Endothelial cell of umbilical vein (primary cell): ENCODE measurements at regions not wholly inside any gene's neighbourhood (a gene's known extent, or its start where the extent isn't known, plus 50 kb on each side); places are given as distances from the start of the nearest gene placed in this dataset.

Source experiments
- BruUV-seq: library from RNA; stranded (reverse); fragments of 400-500 nt; replicated peaks from 2 replicates; lab custom pipeline; 2021; lab: Mats Ljungman, UMichigan
- CTCF ChIA-PET: fragments of 300-600, 350-600 bp; sonication (Branson Sonifier 250); formaldehyde crosslinking; loops from one replicate; lab custom pipeline; 2021; ENCODE audit warnings: antibody characterized with exemption, inconsistent platforms; lab: Charles Lee
- POLR2A ChIA-PET: fragments of 300-600, 350-600 bp; sonication (Branson Sonifier 250); formaldehyde crosslinking; loops from one replicate; lab custom pipeline; 2021; ENCODE audit warnings: antibody characterized with exemption, inconsistent platforms; lab: Charles Lee
- DNase-seq: peaks from one replicate; pipeline ENCODE4 v3.0.0-alpha.2; 2011; ENCODE audit warnings: low read depth, low spot score
- FAIRE-seq: peaks from 2 replicates; lab custom pipeline; 2011; peaks lifted over from hg19 to GRCh38; lab: Jason Lieb, UNC
- H2AFZ ChIP-seq: 2 replicates; pipeline ENCODE4 v1.6.0; 2012; ENCODE audit warnings: low read depth, low read length, control low read depth, inconsistent platforms
- H3K27ac ChIP-seq: 2 replicates; pipeline ENCODE4 v1.5.1; 2011; ENCODE audit warnings: low read depth, mild to moderate bottlenecking, control low read depth, low read length, moderate library complexity; ENCODE audit not compliant: insufficient read depth
- H3K27me3 ChIP-seq, 2 experiments: 2 replicates each; pipeline versions ENCODE4 v1.6.0 to v1.6.1; 2011; ENCODE audit warnings: low read length in 2 of 2, mixed read lengths in 1 of 2; ENCODE audit not compliant: control insufficient read depth in 2 of 2, insufficient read depth in 2 of 2
- H3K36me3 ChIP-seq, 2 experiments: 2 replicates in 1 of 2; 3 replicates in 1 of 2; pipeline ENCODE4 v1.5.1; 2011; ENCODE audit warnings: low read length in 2 of 2, mild to moderate bottlenecking in 1 of 2, moderate library complexity in 1 of 2; ENCODE audit not compliant: control insufficient read depth in 2 of 2, insufficient read depth in 2 of 2; ENCODE audit errors: extremely low read depth in 1 of 2
- H3K4me1 ChIP-seq: 3 replicates; pipeline ENCODE4 v1.5.1; 2011; ENCODE audit warnings: mild to moderate bottlenecking, low read length; ENCODE audit not compliant: control insufficient read depth, insufficient read depth; ENCODE audit errors: extremely low read depth
- H3K4me2 ChIP-seq: 2 replicates; pipeline ENCODE4 v1.6.1; 2011; ENCODE audit warnings: low read length, control low read depth, mixed read lengths; ENCODE audit not compliant: insufficient read depth
- H3K4me3 ChIP-seq, 3 experiments: fragments of 200-600 bp in 1 of 3; sonication (generic), shearing (Covaris generic) in 1 of 3; replicated peaks in 1 of 3; 2 replicates each; pipeline ENCODE4 v1.5.1; 2011 to 2016; ENCODE audit warnings: control low read depth in 3 of 3, low read length in 3 of 3, mild to moderate bottlenecking in 2 of 3, inconsistent platforms in 1 of 3, low read depth in 1 of 3, moderate library complexity in 1 of 3; ENCODE audit not compliant: insufficient read depth in 1 of 3
- H3K79me2 ChIP-seq: 2 replicates; pipeline ENCODE4 v1.6.0; 2012; ENCODE audit warnings: low read length, inconsistent platforms; ENCODE audit not compliant: control insufficient read depth, insufficient read depth
- H3K9ac ChIP-seq: replicated peaks from 2 replicates; pipeline ENCODE3; 2011; ENCODE audit warnings: low read length, control low read depth; ENCODE audit not compliant: insufficient read depth; ENCODE audit errors: extremely low read depth
- H3K9me1 ChIP-seq: replicated peaks from 3 replicates; pipeline ENCODE4 v1.6.0; 2011; ENCODE audit warnings: mild to moderate bottlenecking, low read length; ENCODE audit not compliant: control insufficient read depth, insufficient read depth; ENCODE audit errors: extremely low read depth
- H3K9me3 ChIP-seq: replicated peaks from 2 replicates; pipeline ENCODE4 v1.5.1; 2012; ENCODE audit warnings: low read length, inconsistent platforms; ENCODE audit not compliant: control insufficient read depth, insufficient read depth
- H4K20me1 ChIP-seq: replicated peaks from 2 replicates; pipeline ENCODE3; 2011; ENCODE audit warnings: mild to moderate bottlenecking, low read length; ENCODE audit not compliant: control insufficient read depth, insufficient read depth; ENCODE audit errors: extremely low read depth
- CTCF ChIP-seq, 2 donors: IDR thresholded peaks; 1 replicate in 1 of 2; 2 replicates in 1 of 2; pipeline ENCODE4 v1.5.1; 2011; ENCODE audit warnings: low read length in 2 of 2, mild to moderate bottlenecking in 2 of 2, moderate library complexity in 2 of 2, control low read depth in 1 of 2, inconsistent platforms in 1 of 2, low read depth in 1 of 2; ENCODE audit not compliant: insufficient read depth in 1 of 2; ENCODE audit errors: extremely low read depth in 1 of 2
- EZH2 ChIP-seq: IDR thresholded peaks from 2 replicates; pipeline ENCODE4 v1.6.1; 2012; ENCODE audit warnings: borderline replicate concordance, low read depth, mild to moderate bottlenecking, moderate library complexity, low read length, inconsistent platforms; ENCODE audit not compliant: severe bottlenecking
- FOS ChIP-seq: IDR thresholded peaks from 2 replicates; pipeline ENCODE4 v1.6.1; 2011; ENCODE audit warnings: mild to moderate bottlenecking, low read length, moderate library complexity, borderline replicate concordance; ENCODE audit not compliant: insufficient read depth
- GATA2 ChIP-seq: IDR thresholded peaks from 2 replicates; pipeline ENCODE4 v1.7.0; 2011; ENCODE audit warnings: low read depth, mild to moderate bottlenecking, moderate library complexity, mixed read lengths, low read length; ENCODE audit not compliant: insufficient read length, insufficient read depth
- JUN ChIP-seq: IDR thresholded peaks from 2 replicates; pipeline ENCODE4 v1.6.1; 2011; ENCODE audit warnings: borderline replicate concordance, low read depth; ENCODE audit not compliant: insufficient read length, insufficient read depth
- MYC ChIP-seq: IDR thresholded peaks from one replicate; pipeline ENCODE4 v1.6.1; 2011; ENCODE audit warnings: mild to moderate bottlenecking, low read depth, low read length
- POLR2A ChIP-seq: IDR thresholded peaks from 2 replicates; pipeline ENCODE4 v1.6.1; 2012; ENCODE audit warnings: low read depth, mild to moderate bottlenecking, control low read depth, low read length
- POLR2AphosphoS5 ChIP-seq: IDR thresholded peaks from 2 replicates; pipeline ENCODE4 v1.6.1; 2012; ENCODE audit warnings: low read depth, mild to moderate bottlenecking, control low read depth, low read length, moderate library complexity; ENCODE audit not compliant: insufficient read depth
- dilution Hi-C: fragments of 300-500 bp; cut with MboI; formaldehyde crosslinking; loops from one replicate; pipeline ENCODE4 v1.15.0; 2019; ENCODE audit warnings: low sequenced_read_pairs; ENCODE audit not compliant: extremely low pct_ligation_motif_present
- intact Hi-C: fragments of 100-400 bp; cut with micrococcal nuclease; formaldehyde crosslinking; loops from one replicate; pipeline ENCODE4 v1.10.0; 2022
- TF ChIP-seq, protein P1 (sequence below): IDR thresholded peaks from 2 replicates; pipeline ENCODE4 v1.6.1; 2011; ENCODE audit not compliant: insufficient read depth, insufficient read length

- H3K4me3 ChIP-seq: no peak overlapping the region
- intact Hi-C loops: no loop called here
- ChIA-PET CTCF (no interaction called here), POLR2A (no interaction called here)
- H3K9me1 ChIP-seq: no peaks in the 10 kb centered on the region
- H3K79me2 ChIP-seq: no peaks in the 10 kb centered on the region
- TF ChIP-seq CTCF (IDR thresholded peaks at IDR 0.05; ENCODE audit: extremely low read depth in 1 of 2, insufficient read depth in 1 of 2, low read depth in 1 of 2, low read length in 2 of 2): no peak
- TF ChIP-seq EZH2: no peak
- TF ChIP-seq, protein P1, sequence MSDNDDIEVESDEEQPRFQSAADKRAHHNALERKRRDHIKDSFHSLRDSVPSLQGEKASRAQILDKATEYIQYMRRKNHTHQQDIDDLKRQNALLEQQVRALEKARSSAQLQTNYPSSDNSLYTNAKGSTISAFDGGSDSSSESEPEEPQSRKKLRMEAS: no peak
- TF ChIP-seq GATA2: no peak
- TF ChIP-seq POLR2AphosphoS5: no peak
- no peak for TF ChIP-seq MYC
- TF ChIP-seq POLR2A: no peak
- no peaks in the 10 kb centered on the region for H3K27me3 ChIP-seq
- no peaks in the 10 kb centered on the region for H3K36me3 ChIP-seq
- dilution Hi-C loops: no loop called here
- DNase-seq (no peak), FAIRE-seq (no peak)
- BruUV-seq: no TSS peak
- no peaks in the 10 kb centered on the region for H4K20me1 ChIP-seq
- H3K27ac ChIP-seq: no peak overlapping the region
- no peaks in the 10 kb centered on the region for H3K9me3 ChIP-seq
- H3K4me2 ChIP-seq: no peak overlapping the region
- no peaks in the 10 kb centered on the region for H3K4me1 ChIP-seq
- H2AFZ ChIP-seq: no peak overlapping the region
- H3K9ac ChIP-seq: no peak overlapping the region
These were observed 75.0 kb upstream of the PDGFD start for GRCh38 chr11:104238916-104239315.

DNA sequence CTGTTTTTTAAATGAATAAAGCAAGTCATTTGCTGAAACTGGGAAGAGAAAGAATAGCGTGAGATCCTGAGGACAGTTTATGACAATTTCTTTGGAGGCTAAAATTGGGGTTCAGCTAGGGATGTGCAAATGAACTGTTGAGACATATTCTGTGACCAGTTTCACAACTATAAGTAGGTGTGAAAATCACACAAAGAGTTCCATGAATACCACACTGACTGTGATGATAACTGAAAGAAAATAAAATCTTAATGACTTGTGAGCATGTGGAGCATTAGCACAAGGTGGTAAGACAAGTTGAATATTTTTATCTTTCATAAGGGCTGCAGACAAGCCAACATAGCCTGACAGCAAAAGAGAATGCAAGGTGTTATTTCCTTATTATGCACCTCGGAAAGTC, 61.1 kb upstream of the PDGFD start:
- POLR2A ChIA-PET: no interaction called here
- FAIRE-seq (no peak), DNase-seq (no peak)
- Histone ChIP-seq H3K27ac (no peak overlapping the region), H3K36me3 (no peaks in the 10 kb centered on the region), H3K4me2 (no peak overlapping the region), H2AFZ (no peak overlapping the region), H3K9me3 (no peaks in the 10 kb centered on the region), H3K79me2 (no peaks in the 10 kb centered on the region), H3K27me3 (no peaks in the 10 kb centered on the region), H3K9me1 (no peaks in the 10 kb centered on the region), H3K9ac (no peak overlapping the region), H4K20me1 (no peaks in the 10 kb centered on the region), H3K4me3 (no peak overlapping the region), H3K4me1 (no peaks in the 10 kb centered on the region)
- intact Hi-C loops (no loop called here), dilution Hi-C loops (no loop called here)
- no TSS peak for BruUV-seq
- TF ChIP-seq, protein P1: no peak
- TF ChIP-seq POLR2AphosphoS5: no peak
- TF ChIP-seq GATA2: no peak
- TF ChIP-seq EZH2: no peak
- no peak for TF ChIP-seq FOS
- TF ChIP-seq JUN: no peak
- no peak for TF ChIP-seq MYC
- no peak for TF ChIP-seq CTCF (IDR thresholded peaks at IDR 0.05; ENCODE audit: extremely low read depth in 1 of 2, insufficient read depth in 1 of 2, low read depth in 1 of 2, low read length in 2 of 2)
- TF ChIP-seq POLR2A: no peak
- CTCF ChIA-PET: no interaction called here
